Endodermal cell (in vitro differentiated cells): ENCODE measurements at regions not wholly inside any gene's neighbourhood (a gene's known extent, or its start where the extent isn't known, plus 50 kb on each side); places are given as distances from the start of the nearest gene placed in this dataset.

ENCODE experiments used
- DNase-seq: peaks from one replicate; pipeline ENCODE4 v3.0.0-alpha.2; 2017
- H3K27ac ChIP-seq: 2 replicates; pipeline ENCODE4 v1.5.1; 2013; ENCODE audit warnings: mild to moderate bottlenecking, low read depth, low read length, moderate library complexity
- H3K27me3 ChIP-seq: 2 replicates; pipeline ENCODE4 v1.6.1; 2013; ENCODE audit warnings: mild to moderate bottlenecking, low read length, moderate library complexity; ENCODE audit not compliant: insufficient read depth, control insufficient read depth, poor library complexity, severe bottlenecking
- H3K36me3 ChIP-seq: 2 replicates; pipeline ENCODE4 v1.7.0; 2013; ENCODE audit warnings: mild to moderate bottlenecking, low read length, moderate library complexity; ENCODE audit not compliant: control insufficient read depth, insufficient read depth
- H3K4me1 ChIP-seq: one replicate; pipeline ENCODE4 v1.7.0; 2013; ENCODE audit warnings: low read length; ENCODE audit not compliant: control insufficient read depth, insufficient read depth
- H3K4me3 ChIP-seq: 2 replicates; pipeline ENCODE4 v1.5.1; 2013; ENCODE audit warnings: mild to moderate bottlenecking, low read length, moderate library complexity
- H3K9ac ChIP-seq: 2 replicates; pipeline ENCODE4 v1.6.1; 2013; ENCODE audit warnings: mild to moderate bottlenecking, low read length, moderate library complexity; ENCODE audit not compliant: poor library complexity, severe bottlenecking; ENCODE audit errors: extremely low read depth
- H3K9me3 ChIP-seq: 2 replicates; pipeline ENCODE4 v1.6.1; 2013; ENCODE audit warnings: mild to moderate bottlenecking, low read length, moderate library complexity; ENCODE audit not compliant: control insufficient read depth
- H3K27ac Mint-ChIP-seq: 2 replicates; pipeline ENCODE4 v1.8.0; 2020; ENCODE audit warnings: mixed read lengths
- H3K27me3 Mint-ChIP-seq: 2 replicates; pipeline ENCODE4 v1.8.0; 2021; ENCODE audit warnings: mild to moderate bottlenecking, mixed read lengths; ENCODE audit not compliant: insufficient read depth
- H3K36me3 Mint-ChIP-seq: 2 replicates; pipeline ENCODE4 v1.8.0; 2020; ENCODE audit warnings: low read depth, mixed read lengths
- H3K4me1 Mint-ChIP-seq: 2 replicates; pipeline ENCODE4 v1.8.0; 2020; ENCODE audit warnings: mixed read lengths
- H3K4me3 Mint-ChIP-seq: 2 replicates; pipeline ENCODE4 v1.8.0; 2020; ENCODE audit warnings: mild to moderate bottlenecking, moderate library complexity, mixed read lengths
- H3K9me3 Mint-ChIP-seq: 2 replicates; pipeline ENCODE4 v1.8.0; 2020; ENCODE audit warnings: mild to moderate bottlenecking, mixed read lengths
- WGBS, 2 experiments: methylation state at CpG; one replicate each; pipeline versions ENCODE4 v1.1.5 to v1.1.7; 2013; ENCODE audit warnings: missing lambda C conversion rate in 2 of 2, mixed read lengths in 1 of 2; ENCODE audit not compliant: insufficient coverage in 1 of 2, insufficient read length in 1 of 2; 5-methylcytosine and 5-hydroxymethylcytosine counted together
- TF ChIP-seq, protein P1 (sequence below): fragments of 200-600 bp; sonication (generic); conservative IDR thresholded peaks from 2 replicates; pipeline ENCODE4 v1.5.0; 2021; ENCODE audit warnings: antibody characterized with exemption, mild to moderate bottlenecking

DNA sequence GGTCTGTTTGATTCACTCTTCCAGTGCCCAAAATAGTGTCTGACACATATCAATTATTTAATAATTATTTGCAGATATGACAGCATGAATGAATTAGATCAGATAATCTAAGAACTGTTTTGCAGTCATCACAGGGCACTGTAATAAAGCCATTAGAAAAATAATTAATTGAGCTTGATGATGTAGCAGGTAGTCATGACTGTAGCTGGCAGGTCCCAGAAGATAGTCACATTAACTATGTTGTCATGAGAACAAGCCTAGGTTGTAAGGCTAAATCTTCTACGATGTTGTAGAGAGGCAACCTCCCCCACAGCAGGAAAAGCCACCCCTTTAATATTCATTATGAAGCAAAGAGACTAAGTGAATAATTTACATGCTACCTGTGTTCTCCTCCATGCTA is 243.9 kb upstream of the SPTLC3 start:
- Histone ChIP-seq H3K27ac (no peak overlapping the region), H3K9ac (no peak overlapping the region), H3K36me3 (no peaks in the 10 kb centered on the region), H3K4me3 (no peak overlapping the region), H3K4me1 (no peaks in the 10 kb centered on the region), H3K27me3 (no peaks in the 10 kb centered on the region), H3K9me3 (no peaks in the 10 kb centered on the region)
- H3K27me3 Mint-ChIP-seq, result no peaks in the 10 kb centered on the region
- no peaks in the 10 kb centered on the region for H3K9me3 Mint-ChIP-seq
- no peak for DNase-seq
- no peak overlapping the region for H3K4me3 Mint-ChIP-seq
- H3K36me3 Mint-ChIP-seq, result no peaks in the 10 kb centered on the region
- peaks cover 8% of the 10 kb centered on the region for H3K4me1 Mint-ChIP-seq
- TF ChIP-seq, protein P1, sequence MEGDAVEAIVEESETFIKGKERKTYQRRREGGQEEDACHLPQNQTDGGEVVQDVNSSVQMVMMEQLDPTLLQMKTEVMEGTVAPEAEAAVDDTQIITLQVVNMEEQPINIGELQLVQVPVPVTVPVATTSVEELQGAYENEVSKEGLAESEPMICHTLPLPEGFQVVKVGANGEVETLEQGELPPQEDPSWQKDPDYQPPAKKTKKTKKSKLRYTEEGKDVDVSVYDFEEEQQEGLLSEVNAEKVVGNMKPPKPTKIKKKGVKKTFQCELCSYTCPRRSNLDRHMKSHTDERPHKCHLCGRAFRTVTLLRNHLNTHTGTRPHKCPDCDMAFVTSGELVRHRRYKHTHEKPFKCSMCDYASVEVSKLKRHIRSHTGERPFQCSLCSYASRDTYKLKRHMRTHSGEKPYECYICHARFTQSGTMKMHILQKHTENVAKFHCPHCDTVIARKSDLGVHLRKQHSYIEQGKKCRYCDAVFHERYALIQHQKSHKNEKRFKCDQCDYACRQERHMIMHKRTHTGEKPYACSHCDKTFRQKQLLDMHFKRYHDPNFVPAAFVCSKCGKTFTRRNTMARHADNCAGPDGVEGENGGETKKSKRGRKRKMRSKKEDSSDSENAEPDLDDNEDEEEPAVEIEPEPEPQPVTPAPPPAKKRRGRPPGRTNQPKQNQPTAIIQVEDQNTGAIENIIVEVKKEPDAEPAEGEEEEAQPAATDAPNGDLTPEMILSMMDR, result no peak
- WGBS, 2 experiments, result no CpG with 5 or more reads among the region's 1 CpG
- H3K27ac Mint-ChIP-seq, result no peak overlapping the region

DNA sequence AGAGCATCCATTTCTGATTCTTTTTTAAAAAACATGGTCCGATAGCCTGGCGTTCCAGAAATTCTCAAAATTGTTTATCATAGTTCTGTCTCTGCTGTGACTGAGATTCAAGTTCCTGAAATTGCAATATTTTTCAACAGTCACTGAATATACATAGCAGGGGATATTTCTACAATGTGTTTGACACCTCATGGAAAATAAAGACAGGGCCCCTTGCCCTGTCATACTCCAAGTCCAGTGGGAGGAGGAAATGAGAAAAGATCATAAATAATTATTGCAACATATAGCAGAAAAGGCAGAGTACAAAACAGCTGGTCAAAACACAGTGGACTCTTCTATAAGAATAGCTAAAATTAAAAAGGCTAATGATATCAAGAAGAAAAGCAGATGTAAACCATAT is 234.8 kb upstream of the SPTLC3 start:
- Mint-ChIP-seq H3K4me3 (no peak overlapping the region), H3K9me3 (no peaks in the 10 kb centered on the region), H3K4me1 (peaks cover 4% of the 10 kb centered on the region), H3K36me3 (no peaks in the 10 kb centered on the region), H3K27ac (no peak overlapping the region), H3K27me3 (peaks cover 9% of the 10 kb centered on the region)
- Histone ChIP-seq H3K36me3 (no peaks in the 10 kb centered on the region), H3K9ac (no peak overlapping the region), H3K27ac (no peak overlapping the region), H3K9me3 (no peaks in the 10 kb centered on the region), H3K4me1 (no peaks in the 10 kb centered on the region), H3K4me3 (no peak overlapping the region), H3K27me3 (no peaks in the 10 kb centered on the region)
- WGBS, 2 experiments, result 93 to 100% methylated on average over 2 of the region's 2 CpGs
- TF ChIP-seq, protein P1, result no peak
- no peak for DNase-seq

DNA sequence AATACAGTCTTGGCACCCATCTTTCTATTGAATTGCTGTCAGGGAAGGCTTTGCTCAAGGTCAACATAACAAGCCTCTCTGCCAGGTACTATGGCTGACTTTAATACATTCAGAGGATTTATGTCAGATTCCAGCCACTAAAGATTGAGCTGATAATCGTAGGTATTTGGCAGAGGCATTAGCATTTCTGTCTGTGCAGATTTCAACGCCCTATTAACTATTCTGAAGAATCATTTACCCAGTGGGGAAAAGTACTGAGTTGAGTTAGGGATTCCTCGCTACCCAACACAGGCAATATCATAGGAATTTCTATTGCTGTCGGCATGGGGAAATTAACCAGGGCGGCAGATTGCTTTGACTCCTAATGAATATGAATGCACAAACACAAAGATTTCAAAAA is 233.7 kb upstream of the SPTLC3 start:
- Mint-ChIP-seq H3K27ac (no peak overlapping the region), H3K4me3 (no peak overlapping the region), H3K27me3 (peaks cover 9% of the 10 kb centered on the region), H3K9me3 (no peaks in the 10 kb centered on the region), H3K4me1 (peaks cover 4% of the 10 kb centered on the region), H3K36me3 (no peaks in the 10 kb centered on the region)
- DNase-seq, result no peak
- Histone ChIP-seq H3K27me3 (no peaks in the 10 kb centered on the region), H3K36me3 (no peaks in the 10 kb centered on the region), H3K27ac (no peak overlapping the region), H3K4me3 (no peak overlapping the region), H3K9me3 (no peaks in the 10 kb centered on the region), H3K9ac (no peak overlapping the region), H3K4me1 (no peaks in the 10 kb centered on the region)
- WGBS, 2 experiments, result 89 to 93% methylated on average over 3 to 5 of the region's 5 CpGs
- TF ChIP-seq, protein P1, result no peak
